ENCODE measurements at regions not wholly inside any gene's neighbourhood (a gene's known extent, or its start where the extent isn't known, plus 50 kb on each side); places are given as distances from the start of the nearest gene placed in this dataset.

- TF ChIP-seq CTCF (IDR thresholded peaks at IDR 0.05; ENCODE audit: extremely low read depth in 1 of 2, insufficient read depth in 1 of 2, low read depth in 1 of 2, low read length in 2 of 2) = no peak
- TF ChIP-seq MAX (IDR thresholded peaks at IDR 0.05; ENCODE audit: insufficient read depth, insufficient read length) = no peak
Measured at GRCh38 chr11:80462211-80462610, 1021.4 kb upstream of the TENM4 start.
